ENCODE measurements at regions not wholly inside any gene's neighbourhood (a gene's known extent, or its start where the extent isn't known, plus 50 kb on each side); places are given as distances from the start of the nearest gene placed in this dataset.
A peak's percentile ranks its signal among the peaks of the same experiment; 100 is the strongest.
"Not testable (repeated sequence)": the region's sequence is repeated elsewhere in the genome, so short reads cannot be mapped to it uniquely, and the experiment has no call there.

- no peak for DNase-seq (ENCODE audit: low read depth)
Observed at GRCh38 chrX:905848-906566, 275.4 kb downstream of the SHOX start.

- no peak for DNase-seq (ENCODE audit: low read depth)
Observed at GRCh38 chrX:903116-903515, 272.5 kb downstream of the SHOX start.

- no peak for DNase-seq (ENCODE audit: low read depth)
Observed at GRCh38 chrX:896256-896655, 265.7 kb downstream of the SHOX start.

GRCh38 chrX:889966-890651 lies 259.5 kb downstream of the SHOX start:
- DNase-seq (ENCODE audit: low read depth), result no peak

GRCh38 chrX:887724-888123 lies 257.1 kb downstream of the SHOX start:
- not testable (repeated sequence) for DNase-seq (ENCODE audit: low read depth)

- DNase-seq (ENCODE audit: low read depth), result no peak
Observed at GRCh38 chrX:883588-883987, 253.0 kb downstream of the SHOX start.

- peak; percentile 18 for DNase-seq (ENCODE audit: low read depth)
Observed at GRCh38 chrX:879756-880698, 249.4 kb downstream of the SHOX start.

- no peak for DNase-seq (ENCODE audit: low read depth)
Observed at GRCh38 chrX:874061-874460, 243.5 kb downstream of the SHOX start.

GRCh38 chrX:873016-873415 lies 242.4 kb downstream of the SHOX start:
- DNase-seq (ENCODE audit: low read depth), result no peak

- DNase-seq (ENCODE audit: low read depth), result no peak
Observed at GRCh38 chrX:872090-872489, 241.5 kb downstream of the SHOX start.

- DNase-seq (ENCODE audit: low read depth), result no peak
Observed at GRCh38 chrX:871626-872025, 241.0 kb downstream of the SHOX start.

GRCh38 chrX:867966-868647 lies 237.5 kb downstream of the SHOX start:
- no peak for DNase-seq (ENCODE audit: low read depth)

- no peak for DNase-seq (ENCODE audit: low read depth)
Observed at GRCh38 chrX:867502-867901, 236.9 kb downstream of the SHOX start.

GRCh38 chrX:866441-866990 lies 235.9 kb downstream of the SHOX start:
- no peak for DNase-seq (ENCODE audit: low read depth)

- DNase-seq (ENCODE audit: low read depth), result no peak
Observed at GRCh38 chrX:865422-865821, 234.8 kb downstream of the SHOX start.

GRCh38 chrX:861921-862320 lies 231.3 kb downstream of the SHOX start:
- DNase-seq (ENCODE audit: low read depth), result no peak

- no peak for DNase-seq (ENCODE audit: low read depth)
Observed at GRCh38 chrX:861340-861890, 230.8 kb downstream of the SHOX start.

- no peak for DNase-seq (ENCODE audit: low read depth)
Observed at GRCh38 chrX:859329-859728, 228.7 kb downstream of the SHOX start.

GRCh38 chrX:858542-859078 lies 228.0 kb downstream of the SHOX start:
- DNase-seq (ENCODE audit: low read depth), result no peak

- DNase-seq (ENCODE audit: low read depth), result no peak
Observed at GRCh38 chrX:857376-857775, 226.8 kb downstream of the SHOX start.
